ENCODE measurements at regions not wholly inside any gene's neighbourhood (a gene's known extent, or its start where the extent isn't known, plus 50 kb on each side); places are given as distances from the start of the nearest gene placed in this dataset.

- no peak overlapping the region for H3K4me2 ChIP-seq (ENCODE audit: low read depth, low read length)
- no peak overlapping the region for H3K4me3 ChIP-seq (ENCODE audit: low read length)
- no peak overlapping the region for H2AFZ ChIP-seq (ENCODE audit: low read length)
- H3F3A ChIP-seq (ENCODE audit: insufficient read depth, low read length) = no peaks in the 10 kb centered on the region
- H3K36me3 ChIP-seq (replicated peaks; ENCODE audit: insufficient read depth, low read length) = no peaks in the 10 kb centered on the region
- H4K20me1 ChIP-seq (ENCODE audit: insufficient read depth, low read length) = no peaks in the 10 kb centered on the region
- no peaks in the 10 kb centered on the region for H3K27me3 ChIP-seq (replicated peaks; ENCODE audit: insufficient read depth, low read length)
- no peaks in the 10 kb centered on the region for H3K4me1 ChIP-seq (ENCODE audit: low read length)
- H3K9me2 ChIP-seq (replicated peaks; ENCODE audit: insufficient read depth, low read length) = no peaks in the 10 kb centered on the region
- no peak for TF ChIP-seq EZH2 (optimal IDR thresholded peaks at IDR 0.05; ENCODE audit: low read depth, low read length)
- TF ChIP-seq, protein P1, sequence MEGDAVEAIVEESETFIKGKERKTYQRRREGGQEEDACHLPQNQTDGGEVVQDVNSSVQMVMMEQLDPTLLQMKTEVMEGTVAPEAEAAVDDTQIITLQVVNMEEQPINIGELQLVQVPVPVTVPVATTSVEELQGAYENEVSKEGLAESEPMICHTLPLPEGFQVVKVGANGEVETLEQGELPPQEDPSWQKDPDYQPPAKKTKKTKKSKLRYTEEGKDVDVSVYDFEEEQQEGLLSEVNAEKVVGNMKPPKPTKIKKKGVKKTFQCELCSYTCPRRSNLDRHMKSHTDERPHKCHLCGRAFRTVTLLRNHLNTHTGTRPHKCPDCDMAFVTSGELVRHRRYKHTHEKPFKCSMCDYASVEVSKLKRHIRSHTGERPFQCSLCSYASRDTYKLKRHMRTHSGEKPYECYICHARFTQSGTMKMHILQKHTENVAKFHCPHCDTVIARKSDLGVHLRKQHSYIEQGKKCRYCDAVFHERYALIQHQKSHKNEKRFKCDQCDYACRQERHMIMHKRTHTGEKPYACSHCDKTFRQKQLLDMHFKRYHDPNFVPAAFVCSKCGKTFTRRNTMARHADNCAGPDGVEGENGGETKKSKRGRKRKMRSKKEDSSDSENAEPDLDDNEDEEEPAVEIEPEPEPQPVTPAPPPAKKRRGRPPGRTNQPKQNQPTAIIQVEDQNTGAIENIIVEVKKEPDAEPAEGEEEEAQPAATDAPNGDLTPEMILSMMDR (IDR thresholded peaks at IDR 0.05; ENCODE audit: low read length) = no peak
- no peak for TF ChIP-seq EZH2phosphoT487 (IDR thresholded peaks at IDR 0.05; ENCODE audit: low read length)
- no peak overlapping the region for H3K27ac ChIP-seq (ENCODE audit: low read length)
- DNase-seq = no peak
- no peaks in the 10 kb centered on the region for H3K79me2 ChIP-seq (ENCODE audit: low read length)
- H3K9me3 ChIP-seq (replicated peaks; ENCODE audit: insufficient read depth, low read length) = no peaks in the 10 kb centered on the region
- H3K9ac ChIP-seq (ENCODE audit: low read length) = no peak overlapping the region
Measured at GRCh38 chr22:48143856-48144255, 1381.4 kb downstream of the TBC1D22A start.

- no peaks in the 10 kb centered on the region for H3K4me1 ChIP-seq (ENCODE audit: low read length)
- H3K9me3 ChIP-seq (replicated peaks; ENCODE audit: insufficient read depth, low read length) = no peaks in the 10 kb centered on the region
- TF ChIP-seq EZH2phosphoT487 (IDR thresholded peaks at IDR 0.05; ENCODE audit: low read length) (no peak), EZH2 (optimal IDR thresholded peaks at IDR 0.05; ENCODE audit: low read depth, low read length) (no peak)
- TF ChIP-seq, protein P1 (IDR thresholded peaks at IDR 0.05; ENCODE audit: low read length) = no peak
- no peaks in the 10 kb centered on the region for H3K36me3 ChIP-seq (replicated peaks; ENCODE audit: insufficient read depth, low read length)
- no peaks in the 10 kb centered on the region for H3K9me2 ChIP-seq (replicated peaks; ENCODE audit: insufficient read depth, low read length)
- H3K9ac ChIP-seq (ENCODE audit: low read length) = no peak overlapping the region
- H3K27ac ChIP-seq (ENCODE audit: low read length) = no peak overlapping the region
- H3K4me3 ChIP-seq (ENCODE audit: low read length) = no peak overlapping the region
- no peak for DNase-seq
- no peak overlapping the region for H2AFZ ChIP-seq (ENCODE audit: low read length)
- no peaks in the 10 kb centered on the region for H4K20me1 ChIP-seq (ENCODE audit: insufficient read depth, low read length)
- no peaks in the 10 kb centered on the region for H3K79me2 ChIP-seq (ENCODE audit: low read length)
- H3F3A ChIP-seq (ENCODE audit: insufficient read depth, low read length) = no peaks in the 10 kb centered on the region
- H3K4me2 ChIP-seq (ENCODE audit: low read depth, low read length) = no peak overlapping the region
- no peaks in the 10 kb centered on the region for H3K27me3 ChIP-seq (replicated peaks; ENCODE audit: insufficient read depth, low read length)
Measured at GRCh38 chr22:48142388-48142787, 1379.9 kb downstream of the TBC1D22A start.

DNA sequence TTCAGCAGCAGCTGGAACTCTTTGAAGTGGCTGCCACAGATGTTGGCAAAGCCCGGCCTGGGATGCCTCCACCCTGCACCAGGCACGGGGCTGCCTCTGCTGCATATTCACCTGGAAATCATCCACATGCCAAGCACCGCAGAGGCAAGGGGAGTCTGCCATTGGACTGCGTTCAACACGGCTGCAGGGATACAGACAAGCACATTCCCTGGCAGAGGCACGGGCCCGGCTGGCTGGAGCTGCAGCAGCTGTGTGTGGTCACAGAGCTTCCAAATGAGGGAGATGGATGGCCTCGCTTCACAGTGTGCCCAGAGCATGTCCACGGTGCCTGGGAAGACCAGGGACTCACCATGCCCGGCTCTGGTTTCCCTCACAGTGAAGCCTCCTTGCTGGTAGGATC, 1378.9 kb downstream of the TBC1D22A start:
- no peak for DNase-seq
- Histone ChIP-seq H3K9me3 (replicated peaks; ENCODE audit: insufficient read depth, low read length) (no peaks in the 10 kb centered on the region), H3K4me1 (ENCODE audit: low read length) (no peaks in the 10 kb centered on the region), H3K9me2 (replicated peaks; ENCODE audit: insufficient read depth, low read length) (no peaks in the 10 kb centered on the region), H2AFZ (ENCODE audit: low read length) (no peak overlapping the region), H3K4me2 (ENCODE audit: low read depth, low read length) (no peak overlapping the region), H3K36me3 (replicated peaks; ENCODE audit: insufficient read depth, low read length) (no peaks in the 10 kb centered on the region), H3F3A (ENCODE audit: insufficient read depth, low read length) (no peaks in the 10 kb centered on the region), H3K9ac (ENCODE audit: low read length) (no peak overlapping the region), H3K27ac (ENCODE audit: low read length) (no peak overlapping the region), H4K20me1 (ENCODE audit: insufficient read depth, low read length) (no peaks in the 10 kb centered on the region), H3K4me3 (ENCODE audit: low read length) (no peak overlapping the region), H3K79me2 (ENCODE audit: low read length) (no peaks in the 10 kb centered on the region), H3K27me3 (replicated peaks; ENCODE audit: insufficient read depth, low read length) (no peaks in the 10 kb centered on the region)
- TF ChIP-seq EZH2phosphoT487 (IDR thresholded peaks at IDR 0.05; ENCODE audit: low read length) = no peak
- TF ChIP-seq, protein P1 (IDR thresholded peaks at IDR 0.05; ENCODE audit: low read length) = no peak
- TF ChIP-seq EZH2 (optimal IDR thresholded peaks at IDR 0.05; ENCODE audit: low read depth, low read length) = no peak

Measured in MM.1S (cell line).